ENCODE measurements at regions not wholly inside any gene's neighbourhood (a gene's known extent, or its start where the extent isn't known, plus 50 kb on each side); places are given as distances from the start of the nearest gene placed in this dataset.

DNA sequence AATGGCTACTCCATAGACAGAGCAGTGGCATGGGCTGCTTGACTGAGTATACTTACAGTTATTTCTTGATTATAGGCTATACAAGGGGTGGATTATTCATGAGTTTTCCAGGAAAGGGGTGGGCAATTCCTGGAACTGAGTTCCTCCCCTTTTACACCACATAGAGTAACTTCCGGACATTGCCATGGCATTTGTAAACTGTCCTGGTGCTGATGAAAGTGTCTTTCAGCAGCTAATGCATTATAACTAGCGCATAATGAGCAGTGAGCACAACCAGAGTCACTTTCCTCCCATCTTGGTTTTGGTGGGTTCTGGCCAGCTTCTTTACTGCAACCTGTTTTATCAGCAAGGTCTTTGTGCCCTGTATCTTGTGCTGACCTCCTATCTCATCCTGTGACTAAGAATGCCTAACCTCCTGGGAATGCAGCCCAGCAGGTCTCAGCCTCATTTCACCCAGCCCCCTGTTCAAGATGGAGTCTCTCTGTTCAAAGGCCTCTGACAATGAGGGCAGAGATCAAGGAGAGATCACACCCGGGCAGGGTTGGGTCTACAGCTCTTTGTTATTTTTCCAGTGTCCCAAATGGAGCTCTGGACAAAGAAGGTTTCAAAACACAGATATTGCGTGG lies 468.4 kb upstream of the PRKX start:
- no peak overlapping the region for H3K9ac ChIP-seq (ENCODE audit: extremely low read depth, low read length, poor library complexity, severe bottlenecking)
- peaks cover 12% of the 10 kb centered on the region for H3K9me3 Mint-ChIP-seq
- H3K36me3 Mint-ChIP-seq (ENCODE audit: low read depth) = no peaks in the 10 kb centered on the region
- DNase-seq = peak; percentile 80
- peak overlapping the region; percentile 98 for H3K27ac Mint-ChIP-seq
- no peaks in the 10 kb centered on the region for H3K4me1 ChIP-seq (ENCODE audit: control insufficient read depth, insufficient read depth, low read length)
- peak overlapping the region; percentile 11 for H3K4me3 Mint-ChIP-seq
- TF ChIP-seq CTCF (conservative IDR thresholded peaks at IDR 0.05) = no peak
- no peaks in the 10 kb centered on the region for H3K27me3 Mint-ChIP-seq (ENCODE audit: insufficient read depth)
- no peaks in the 10 kb centered on the region for H3K27me3 ChIP-seq (ENCODE audit: control insufficient read depth, insufficient read depth, low read length, poor library complexity, severe bottlenecking)
- H3K4me3 ChIP-seq (ENCODE audit: low read length) = no peak overlapping the region
- H3K4me1 Mint-ChIP-seq = peaks cover 21% of the 10 kb centered on the region
- peak overlapping the region; percentile 38 for H3K27ac ChIP-seq (ENCODE audit: low read depth, low read length)
- no peaks in the 10 kb centered on the region for H3K9me3 ChIP-seq (ENCODE audit: control insufficient read depth, low read length)
- 65 to 87% methylated on average over 2 to 4 of the region's 4 CpGs for WGBS, 2 experiments (ENCODE audit: insufficient coverage in 1 of 2, insufficient read length in 1 of 2)
- no peaks in the 10 kb centered on the region for H3K36me3 ChIP-seq (ENCODE audit: control insufficient read depth, insufficient read depth, low read length)

DNA sequence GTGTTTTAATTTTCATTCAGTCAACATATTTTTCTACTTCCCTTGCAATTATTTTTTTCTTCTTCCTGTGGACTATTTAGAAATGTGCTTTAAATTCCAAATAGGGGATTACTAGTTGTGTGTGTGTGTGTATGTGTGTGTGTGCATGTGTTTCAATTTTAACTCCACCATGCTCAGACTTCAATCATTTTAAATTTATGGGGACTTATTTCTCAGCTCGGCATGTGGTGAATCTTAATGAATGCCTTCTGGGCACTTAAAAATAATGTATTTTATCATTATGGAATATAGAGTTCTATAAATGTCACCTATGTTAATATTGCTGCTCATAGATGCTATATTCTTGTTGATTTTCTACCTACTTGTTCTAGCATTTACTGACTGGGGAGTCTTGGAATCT lies 465.6 kb upstream of the PRKX start:
- Histone ChIP-seq H3K27me3 (ENCODE audit: control insufficient read depth, insufficient read depth, low read length, poor library complexity, severe bottlenecking) (no peaks in the 10 kb centered on the region), H3K4me3 (ENCODE audit: low read length) (no peak overlapping the region), H3K27ac (ENCODE audit: low read depth, low read length) (no peak overlapping the region), H3K9me3 (ENCODE audit: control insufficient read depth, low read length) (no peaks in the 10 kb centered on the region), H3K9ac (ENCODE audit: extremely low read depth, low read length, poor library complexity, severe bottlenecking) (no peak overlapping the region), H3K4me1 (ENCODE audit: control insufficient read depth, insufficient read depth, low read length) (no peaks in the 10 kb centered on the region), H3K36me3 (ENCODE audit: control insufficient read depth, insufficient read depth, low read length) (no peaks in the 10 kb centered on the region)
- Mint-ChIP-seq H3K9me3 (peaks cover 6% of the 10 kb centered on the region), H3K4me3 (no peak overlapping the region), H3K27ac (no peak overlapping the region), H3K27me3 (ENCODE audit: insufficient read depth) (no peaks in the 10 kb centered on the region), H3K36me3 (ENCODE audit: low read depth) (no peaks in the 10 kb centered on the region), H3K4me1 (peaks cover 21% of the 10 kb centered on the region)
- WGBS, 2 experiments (ENCODE audit: insufficient coverage in 1 of 2, insufficient read length in 1 of 2) = no CpG with 5 or more reads among the region's 1 CpG
- no peak for DNase-seq
- no peak for TF ChIP-seq CTCF (conservative IDR thresholded peaks at IDR 0.05)

DNA sequence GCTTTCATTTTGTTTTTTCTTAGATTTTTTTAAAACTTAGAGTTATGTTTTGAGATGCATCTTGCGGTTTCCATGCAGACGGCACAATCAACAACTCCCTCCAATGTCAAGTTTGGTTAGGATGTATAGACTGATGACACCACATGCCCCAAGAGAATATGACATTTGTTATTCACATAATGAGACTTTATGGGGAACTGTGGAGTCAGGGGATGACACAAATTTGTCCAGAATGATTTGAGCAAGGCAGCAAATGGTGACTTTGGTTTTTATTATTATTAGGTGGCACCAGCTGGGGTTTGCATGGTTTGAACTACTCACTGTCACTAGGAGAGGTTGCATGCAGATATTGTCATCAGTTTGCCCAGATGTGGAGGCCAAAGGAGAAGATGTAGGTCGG lies 461.8 kb upstream of the PRKX start:
- Histone ChIP-seq H3K27me3 (ENCODE audit: control insufficient read depth, insufficient read depth, low read length, poor library complexity, severe bottlenecking) (no peaks in the 10 kb centered on the region), H3K4me3 (ENCODE audit: low read length) (no peak overlapping the region), H3K9me3 (ENCODE audit: control insufficient read depth, low read length) (no peaks in the 10 kb centered on the region), H3K36me3 (ENCODE audit: control insufficient read depth, insufficient read depth, low read length) (no peaks in the 10 kb centered on the region), H3K27ac (ENCODE audit: low read depth, low read length) (no peak overlapping the region), H3K4me1 (ENCODE audit: control insufficient read depth, insufficient read depth, low read length) (no peaks in the 10 kb centered on the region), H3K9ac (ENCODE audit: extremely low read depth, low read length, poor library complexity, severe bottlenecking) (no peak overlapping the region)
- H3K27me3 Mint-ChIP-seq (ENCODE audit: insufficient read depth) = no peaks in the 10 kb centered on the region
- DNase-seq = no peak
- H3K4me1 Mint-ChIP-seq = peaks cover 7% of the 10 kb centered on the region
- no peak overlapping the region for H3K27ac Mint-ChIP-seq
- WGBS, 2 experiments (ENCODE audit: insufficient coverage in 1 of 2, insufficient read length in 1 of 2) = no CpG with 5 or more reads among the region's 3 CpGs
- peaks cover 15% of the 10 kb centered on the region for H3K9me3 Mint-ChIP-seq
- no peak overlapping the region for H3K4me3 Mint-ChIP-seq
- no peak for TF ChIP-seq CTCF (conservative IDR thresholded peaks at IDR 0.05)
- H3K36me3 Mint-ChIP-seq (ENCODE audit: low read depth) = no peaks in the 10 kb centered on the region
